ENCODE measurements at regions not wholly inside any gene's neighbourhood (a gene's known extent, or its start where the extent isn't known, plus 50 kb on each side); places are given as distances from the start of the nearest gene placed in this dataset.

GRCh38 chr15:56820333-56820732 is 87.0 kb upstream of the ZNF280D start:
- Histone ChIP-seq H3K79me2 (ENCODE audit: control insufficient read depth, insufficient read depth, low read length) (no peaks in the 10 kb centered on the region), H2AFZ (ENCODE audit: control insufficient read depth, low read length) (no peak overlapping the region), H3K4me3 (ENCODE audit: control insufficient read depth in 2 of 3, extremely low read depth in 1 of 3, insufficient read depth in 2 of 3, low read depth in 1 of 3, low read length in 3 of 3) (no peak overlapping the region), H3K36me3 (ENCODE audit: control insufficient read depth in 2 of 2, extremely low read depth in 1 of 2, insufficient read depth in 2 of 2, low read length in 2 of 2) (no peaks in the 10 kb centered on the region), H3K9me3 (ENCODE audit: control insufficient read depth, low read depth, low read length) (no peaks in the 10 kb centered on the region), H3K4me2 (ENCODE audit: control insufficient read depth, extremely low read depth, insufficient read depth, low read depth, low read length) (no peak overlapping the region), H3K4me1 (ENCODE audit: control insufficient read depth, extremely low read depth, insufficient read depth, low read length) (peaks cover 6% of the 10 kb centered on the region), H3K27me3 (ENCODE audit: control insufficient read depth, extremely low read depth, insufficient read depth, low read length) (no peaks in the 10 kb centered on the region), H3K9ac (ENCODE audit: control insufficient read depth, extremely low read depth, insufficient read depth, low read length) (no peak overlapping the region), H4K20me1 (ENCODE audit: control insufficient read depth, extremely low read depth, insufficient read depth, low read length) (no peaks in the 10 kb centered on the region), H3K9me1 (ENCODE audit: control insufficient read depth, extremely low read depth, insufficient read depth, low read length) (no peaks in the 10 kb centered on the region), H3K27ac (ENCODE audit: control insufficient read depth, insufficient read depth, low read length) (no peak overlapping the region)
- FAIRE-seq, result no peak
- TF ChIP-seq EZH2 (IDR thresholded peaks at IDR 0.05; ENCODE audit: low read length) (no peak), CTCF (optimal IDR thresholded peaks at IDR 0.05 in 1 of 3, IDR thresholded peaks at IDR 0.05 in 1 of 3, conservative IDR thresholded peaks at IDR 0.05 in 1 of 3; ENCODE audit: extremely low read depth in 1 of 3, insufficient read depth in 2 of 3, low read length in 3 of 3) (no peak)
- no peak for DNase-seq (ENCODE audit: low read depth, low spot score)
- dilution Hi-C loops (cut with MboI; ENCODE audit: extremely low pct_ligation_motif_present, low sequenced_read_pairs), result no loop called here

DNA sequence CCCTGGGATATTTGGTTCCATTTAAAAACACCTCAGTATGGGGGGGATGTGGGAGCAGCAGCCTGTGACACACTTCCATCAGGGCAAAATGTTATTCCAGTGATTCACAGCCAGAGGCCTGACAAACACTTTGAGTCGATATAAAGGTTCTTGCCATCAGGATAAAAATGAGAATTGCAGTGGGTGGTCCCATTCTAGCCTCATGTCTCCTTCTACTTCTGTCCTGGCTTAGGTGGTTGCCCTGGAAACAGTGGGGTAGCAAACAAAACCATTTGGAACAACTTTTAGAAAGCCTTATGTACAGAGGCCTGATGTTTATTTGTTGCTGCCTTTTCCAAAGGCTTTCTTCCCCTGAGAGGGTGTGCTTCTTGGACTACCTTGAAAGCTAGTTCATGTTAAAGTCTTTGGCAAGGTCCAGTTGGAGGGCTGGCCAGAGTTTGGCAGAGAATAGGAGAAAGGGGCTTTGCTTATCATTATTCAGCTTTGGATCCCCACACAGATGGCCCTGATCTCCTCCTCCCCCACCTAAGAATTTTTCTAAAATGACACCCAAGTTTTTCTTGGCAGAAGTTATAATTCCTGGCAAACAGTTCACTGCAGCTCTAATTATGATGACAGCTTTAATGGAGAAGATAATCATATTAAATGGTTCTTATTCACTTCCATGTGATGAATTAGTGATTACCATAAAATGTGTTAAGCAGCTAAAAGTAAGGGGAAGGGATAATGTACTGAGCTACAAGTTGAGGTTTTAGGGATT is 84.2 kb upstream of the ZNF280D start:
- no peak overlapping the region for H2AFZ ChIP-seq (ENCODE audit: control insufficient read depth, low read length)

More for the DNA sequence above, 84.2 kb upstream of the ZNF280D start:
- no peaks in the 10 kb centered on the region for H3K9me1 ChIP-seq (ENCODE audit: control insufficient read depth, extremely low read depth, insufficient read depth, low read length)
- no peak overlapping the region for H3K9ac ChIP-seq (ENCODE audit: control insufficient read depth, extremely low read depth, insufficient read depth, low read length)
- no peak for FAIRE-seq
- DNase-seq (ENCODE audit: low read depth, low spot score), result no peak
- no peak overlapping the region for H3K4me2 ChIP-seq (ENCODE audit: control insufficient read depth, extremely low read depth, insufficient read depth, low read depth, low read length)
- no peaks in the 10 kb centered on the region for H3K36me3 ChIP-seq (ENCODE audit: control insufficient read depth in 2 of 2, extremely low read depth in 1 of 2, insufficient read depth in 2 of 2, low read length in 2 of 2)
- TF ChIP-seq EZH2 (IDR thresholded peaks at IDR 0.05; ENCODE audit: low read length) (no peak), CTCF (optimal IDR thresholded peaks at IDR 0.05 in 1 of 3, IDR thresholded peaks at IDR 0.05 in 1 of 3, conservative IDR thresholded peaks at IDR 0.05 in 1 of 3; ENCODE audit: extremely low read depth in 1 of 3, insufficient read depth in 2 of 3, low read length in 3 of 3) (no peak)
- H4K20me1 ChIP-seq (ENCODE audit: control insufficient read depth, extremely low read depth, insufficient read depth, low read length), result no peaks in the 10 kb centered on the region
- peaks cover 6% of the 10 kb centered on the region for H3K4me1 ChIP-seq (ENCODE audit: control insufficient read depth, extremely low read depth, insufficient read depth, low read length)
- H3K27me3 ChIP-seq (ENCODE audit: control insufficient read depth, extremely low read depth, insufficient read depth, low read length), result no peaks in the 10 kb centered on the region
- dilution Hi-C loops (cut with MboI; ENCODE audit: extremely low pct_ligation_motif_present, low sequenced_read_pairs), result no loop called here
- no peak overlapping the region for H3K4me3 ChIP-seq (ENCODE audit: control insufficient read depth in 2 of 3, extremely low read depth in 1 of 3, insufficient read depth in 2 of 3, low read depth in 1 of 3, low read length in 3 of 3)
- H3K9me3 ChIP-seq (ENCODE audit: control insufficient read depth, low read depth, low read length), result no peaks in the 10 kb centered on the region
- no peak overlapping the region for H3K27ac ChIP-seq (ENCODE audit: control insufficient read depth, insufficient read depth, low read length)
- no peaks in the 10 kb centered on the region for H3K79me2 ChIP-seq (ENCODE audit: control insufficient read depth, insufficient read depth, low read length)
